Mesendoderm (in vitro differentiated cells): ENCODE measurements at regions not wholly inside any gene's neighbourhood (a gene's known extent, or its start where the extent isn't known, plus 50 kb on each side); places are given as distances from the start of the nearest gene placed in this dataset.

Source experiments
- DNase-seq: peaks from one replicate; pipeline ENCODE4 v3.0.0; 2013
- H2AK5ac ChIP-seq: 2 replicates; pipeline ENCODE4 v1.6.1; 2013; ENCODE audit warnings: low read length, inconsistent platforms
- H2BK120ac ChIP-seq: 2 replicates; pipeline ENCODE4 v1.6.1; 2013; ENCODE audit warnings: low read depth, mild to moderate bottlenecking, low read length, moderate library complexity, mixed read lengths
- H2BK15ac ChIP-seq: replicated peaks from 2 replicates; pipeline ENCODE4 v1.6.1; 2013; ENCODE audit warnings: low read depth, mild to moderate bottlenecking, moderate library complexity
- H2BK5ac ChIP-seq: 2 replicates; pipeline ENCODE4 v1.6.1; 2013; ENCODE audit warnings: low read length, inconsistent platforms
- H3K18ac ChIP-seq: 2 replicates; pipeline ENCODE4 v1.6.1; 2013; ENCODE audit warnings: mild to moderate bottlenecking, low read length, mixed read lengths
- H3K23ac ChIP-seq: one replicate; pipeline ENCODE4 v1.6.1; 2013; ENCODE audit warnings: low read length
- H3K27ac ChIP-seq: 2 replicates; pipeline ENCODE4 v1.5.1; 2013; ENCODE audit warnings: low read depth, mild to moderate bottlenecking, inconsistent platforms, low read length, moderate library complexity
- H3K27me3 ChIP-seq: 2 replicates; pipeline ENCODE4 v1.6.1; 2013; ENCODE audit warnings: low read length, control low read depth, mild to moderate bottlenecking, inconsistent platforms; ENCODE audit not compliant: insufficient read depth, poor library complexity
- H3K36me3 ChIP-seq: 2 replicates; pipeline ENCODE4 v1.6.1; 2013; ENCODE audit warnings: low read length, inconsistent platforms; ENCODE audit not compliant: control insufficient read depth, insufficient read depth
- H3K4ac ChIP-seq: one replicate; pipeline ENCODE4 v1.6.1; 2013; ENCODE audit warnings: low read depth, mild to moderate bottlenecking, low read length, moderate library complexity
- H3K4me1 ChIP-seq: 2 replicates; pipeline ENCODE4 v1.6.1; 2013; ENCODE audit warnings: low read depth, low read length, inconsistent platforms; ENCODE audit not compliant: control insufficient read depth
- H3K4me2 ChIP-seq: 2 replicates; pipeline ENCODE4 v1.6.1; 2013; ENCODE audit warnings: low read length
- H3K4me3 ChIP-seq: 2 replicates; pipeline ENCODE4 v1.5.1; 2013; ENCODE audit warnings: mild to moderate bottlenecking, low read length
- H3K56ac ChIP-seq: one replicate; pipeline ENCODE4 v1.6.1; 2013; ENCODE audit warnings: low read length
- H3K79me1 ChIP-seq: 2 replicates; pipeline ENCODE4 v1.6.1; 2013; ENCODE audit warnings: low read length, inconsistent platforms
- H3K79me2 ChIP-seq: 2 replicates; pipeline ENCODE4 v1.6.1; 2013; ENCODE audit warnings: mild to moderate bottlenecking, low read length; ENCODE audit not compliant: control insufficient read depth, insufficient read depth
- H3K9ac ChIP-seq: 2 replicates; pipeline ENCODE4 v1.6.1; 2013; ENCODE audit warnings: low read length, inconsistent platforms
- H4K5ac ChIP-seq: one replicate; pipeline ENCODE4 v1.6.1; 2013; ENCODE audit warnings: low read length
- H4K8ac ChIP-seq: one replicate; pipeline ENCODE4 v1.6.1; 2013; ENCODE audit warnings: low read depth, mild to moderate bottlenecking, control low read depth, low read length, moderate library complexity
- WGBS: extraction: QIAGEN DNeasy Blood & Tissue Kit; methylation state at CpG from one replicate; pipeline ENCODE4 v1.1.7; 2013; ENCODE audit warnings: low lambda C conversion rate, missing lambda C conversion rate; ENCODE audit not compliant: insufficient coverage; ENCODE audit errors: extremely low coverage; 5-methylcytosine and 5-hydroxymethylcytosine counted together

DNA sequence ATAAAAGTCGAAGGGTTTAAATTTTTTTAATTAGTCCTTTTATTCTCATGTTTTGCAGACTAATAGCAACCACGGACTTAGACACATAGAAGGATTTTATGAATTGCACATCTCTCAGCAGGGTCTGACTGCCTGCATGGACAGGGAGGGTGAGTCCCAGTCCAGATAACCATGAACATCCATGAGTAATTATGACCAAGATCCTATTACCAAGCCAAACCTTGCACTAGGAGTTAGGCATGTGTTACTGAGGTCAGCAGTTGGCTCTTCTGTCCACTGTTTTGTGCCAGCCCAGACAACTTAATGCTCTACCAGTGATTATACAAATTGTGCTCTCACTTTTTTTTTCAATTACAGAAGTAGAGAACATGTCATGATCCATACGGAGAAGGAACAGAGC, 211.2 kb downstream of the MAFB start:
- Histone ChIP-seq H3K23ac (no peak overlapping the region), H3K27ac (no peak overlapping the region), H3K79me2 (no peaks in the 10 kb centered on the region), H3K18ac (no peak overlapping the region), H2AK5ac (no peak overlapping the region), H3K4me3 (no peak overlapping the region), H3K4me1 (no peaks in the 10 kb centered on the region), H3K27me3 (no peaks in the 10 kb centered on the region), H2BK5ac (no peak overlapping the region), H3K79me1 (no peaks in the 10 kb centered on the region), H4K8ac (no peak overlapping the region), H3K4me2 (no peak overlapping the region), H3K9ac (no peak overlapping the region), H3K4ac (no peak overlapping the region), H4K5ac (no peak overlapping the region), H2BK120ac (no peak overlapping the region), H3K56ac (no peak overlapping the region), H3K36me3 (no peaks in the 10 kb centered on the region), H2BK15ac (no peak overlapping the region)
- WGBS: no CpG with 5 or more reads among the region's 3 CpGs
- DNase-seq: no peak

DNA sequence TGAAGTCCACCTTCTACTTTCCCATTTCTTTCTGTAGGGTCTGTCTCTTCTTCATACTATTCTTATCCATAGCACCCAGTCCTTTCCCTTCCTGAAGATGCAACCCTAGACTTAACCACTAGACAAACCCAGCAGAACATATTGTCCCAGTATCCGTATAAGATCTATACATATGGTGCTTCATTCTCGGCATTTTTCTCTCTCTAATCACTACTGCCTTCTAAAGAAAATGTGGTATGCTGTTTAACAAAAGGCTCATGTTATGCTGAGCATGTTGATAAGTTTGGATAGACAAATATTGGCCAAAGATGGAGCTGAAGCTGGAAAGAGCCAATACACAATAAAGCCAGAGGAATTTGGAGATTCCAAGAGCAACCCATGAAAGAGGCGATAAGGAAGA, 212.6 kb downstream of the MAFB start:
- no peak for DNase-seq
- Histone ChIP-seq H2AK5ac (no peak overlapping the region), H2BK120ac (no peak overlapping the region), H3K4me1 (no peaks in the 10 kb centered on the region), H4K8ac (no peak overlapping the region), H3K27ac (no peak overlapping the region), H3K18ac (no peak overlapping the region), H3K79me1 (no peaks in the 10 kb centered on the region), H3K4me2 (no peak overlapping the region), H3K56ac (no peak overlapping the region), H3K27me3 (no peaks in the 10 kb centered on the region), H3K4me3 (no peak overlapping the region), H3K36me3 (no peaks in the 10 kb centered on the region), H3K4ac (no peak overlapping the region), H4K5ac (no peak overlapping the region), H3K9ac (no peak overlapping the region), H2BK15ac (no peak overlapping the region), H3K23ac (no peak overlapping the region), H3K79me2 (no peaks in the 10 kb centered on the region), H2BK5ac (no peak overlapping the region)
- no CpG with 5 or more reads among the region's 3 CpGs for WGBS

GRCh38 chr20:40472905-40473304, 216.1 kb downstream of the MAFB start:
- Histone ChIP-seq H3K4me3 (no peak overlapping the region), H3K79me1 (no peaks in the 10 kb centered on the region), H3K23ac (no peak overlapping the region), H2AK5ac (no peak overlapping the region), H4K5ac (no peak overlapping the region), H3K4me2 (no peak overlapping the region), H3K9ac (no peak overlapping the region), H2BK120ac (no peak overlapping the region), H2BK15ac (no peak overlapping the region), H3K27me3 (no peaks in the 10 kb centered on the region), H3K18ac (no peak overlapping the region), H3K36me3 (no peaks in the 10 kb centered on the region), H3K27ac (no peak overlapping the region), H3K4me1 (no peaks in the 10 kb centered on the region), H3K4ac (no peak overlapping the region), H3K56ac (no peak overlapping the region), H4K8ac (no peak overlapping the region), H3K79me2 (no peaks in the 10 kb centered on the region), H2BK5ac (no peak overlapping the region)
- WGBS: no CpG with 5 or more reads among the region's 1 CpG
- no peak for DNase-seq

DNA sequence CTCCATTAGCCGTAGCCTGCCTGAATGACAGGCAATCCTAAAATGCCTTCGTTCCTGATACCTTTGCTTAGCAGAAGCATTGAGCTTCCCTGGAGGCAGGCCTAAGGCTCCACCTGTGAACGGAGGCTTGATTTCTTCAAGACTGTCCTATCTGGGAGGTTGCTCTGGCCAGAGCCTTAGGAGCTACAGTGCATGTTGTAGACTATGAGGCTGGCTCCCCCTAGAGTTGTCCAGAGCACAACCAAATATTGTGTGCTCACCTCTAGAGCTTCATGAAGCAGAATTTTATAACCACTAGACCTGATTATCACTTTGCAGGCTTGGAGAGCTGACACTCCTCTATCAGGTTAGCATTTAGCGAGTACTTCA, 217.8 kb downstream of the MAFB start:
- no peaks in the 10 kb centered on the region for H3K27me3 ChIP-seq
- peak overlapping the region; percentile 28 for H2BK15ac ChIP-seq
- no peak overlapping the region for H3K9ac ChIP-seq
- H4K5ac ChIP-seq: no peak overlapping the region
- H4K8ac ChIP-seq: no peak overlapping the region
- no peaks in the 10 kb centered on the region for H3K79me1 ChIP-seq
- no peak overlapping the region for H3K27ac ChIP-seq
- no peaks in the 10 kb centered on the region for H3K36me3 ChIP-seq
- DNase-seq: peak; percentile 86
- WGBS: no CpG with 5 or more reads among the region's 4 CpGs
- no peak overlapping the region for H3K4ac ChIP-seq
- H3K4me1 ChIP-seq: no peaks in the 10 kb centered on the region
- H2BK120ac ChIP-seq: no peak overlapping the region
- H3K79me2 ChIP-seq: no peaks in the 10 kb centered on the region
- no peak overlapping the region for H3K56ac ChIP-seq
- H2AK5ac ChIP-seq: no peak overlapping the region
- H2BK5ac ChIP-seq: no peak overlapping the region
- peak overlapping the region; percentile 83 for H3K18ac ChIP-seq
- no peak overlapping the region for H3K4me3 ChIP-seq
- no peak overlapping the region for H3K4me2 ChIP-seq
- H3K23ac ChIP-seq: no peak overlapping the region

GRCh38 chr20:40470445-40471260, 218.4 kb downstream of the MAFB start:
- peak overlapping the region; percentile 5 for H3K56ac ChIP-seq
- no peak overlapping the region for H3K27ac ChIP-seq
- peak overlapping the region; percentile 83 for H3K18ac ChIP-seq
- H3K79me1 ChIP-seq: no peaks in the 10 kb centered on the region
- no peaks in the 10 kb centered on the region for H3K79me2 ChIP-seq
- no peak overlapping the region for H2BK5ac ChIP-seq
- H3K4me3 ChIP-seq: no peak overlapping the region
- DNase-seq: no peak
- H3K27me3 ChIP-seq: no peaks in the 10 kb centered on the region
- no CpG with 5 or more reads among the region's 14 CpGs for WGBS
- H4K8ac ChIP-seq: no peak overlapping the region
- no peak overlapping the region for H4K5ac ChIP-seq
- H2BK120ac ChIP-seq: no peak overlapping the region
- H3K4ac ChIP-seq: peak overlapping the region; percentile 25
- H2BK15ac ChIP-seq: peak overlapping the region; percentile 28
- no peaks in the 10 kb centered on the region for H3K36me3 ChIP-seq
- no peak overlapping the region for H3K4me2 ChIP-seq
- H3K4me1 ChIP-seq: no peaks in the 10 kb centered on the region
- H3K9ac ChIP-seq: no peak overlapping the region
- H2AK5ac ChIP-seq: no peak overlapping the region
- H3K23ac ChIP-seq: no peak overlapping the region

DNA sequence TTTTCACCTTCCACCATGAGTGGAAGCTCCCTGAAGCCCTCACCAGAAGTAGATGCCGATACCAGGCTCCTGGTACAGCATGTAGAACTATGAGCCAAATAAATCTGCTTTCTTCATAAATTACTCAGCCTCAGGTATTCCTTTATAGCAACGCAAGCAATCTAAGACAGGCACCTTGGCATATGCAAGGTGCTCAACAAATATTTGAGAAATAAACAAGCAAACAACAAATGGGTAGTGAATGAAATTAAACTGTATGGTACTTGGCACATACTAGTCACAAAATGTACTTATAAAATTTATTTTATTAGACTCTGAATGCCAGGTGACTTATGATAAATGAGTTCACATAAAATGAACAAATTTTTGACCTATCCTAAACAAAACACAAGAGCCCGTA, 220.3 kb downstream of the MAFB start:
- no peaks in the 10 kb centered on the region for H3K4me1 ChIP-seq
- no peak overlapping the region for H3K56ac ChIP-seq
- no peak overlapping the region for H3K9ac ChIP-seq
- no peak overlapping the region for H3K4me2 ChIP-seq
- H4K8ac ChIP-seq: no peak overlapping the region
- no peak overlapping the region for H2BK5ac ChIP-seq
- H2AK5ac ChIP-seq: no peak overlapping the region
- no peaks in the 10 kb centered on the region for H3K79me1 ChIP-seq
- H3K27me3 ChIP-seq: no peaks in the 10 kb centered on the region
- no CpG with 5 or more reads among the region's 3 CpGs for WGBS
- H3K23ac ChIP-seq: no peak overlapping the region
- H3K18ac ChIP-seq: no peak overlapping the region
- no peak overlapping the region for H2BK120ac ChIP-seq
- H3K27ac ChIP-seq: no peak overlapping the region
- H4K5ac ChIP-seq: no peak overlapping the region
- no peak for DNase-seq
- no peak overlapping the region for H3K4ac ChIP-seq
- H3K4me3 ChIP-seq: no peak overlapping the region
- H3K36me3 ChIP-seq: no peaks in the 10 kb centered on the region
- H3K79me2 ChIP-seq: no peaks in the 10 kb centered on the region
- H2BK15ac ChIP-seq: no peak overlapping the region
